Stimulated activated CD4-positive, alpha-beta T cell treated with anti-CD3 and anti-CD28 coated beads, Interleukin-1b, Interleukin-23, amount 100 ng/mL, for 1 hour (primary cell): ENCODE measurements at regions not wholly inside any gene's neighbourhood (a gene's known extent, or its start where the extent isn't known, plus 50 kb on each side); places are given as distances from the start of the nearest gene placed in this dataset.

ENCODE experiments used
- DNase-seq, 2 donors: peaks; one replicate each; pipeline ENCODE4 v3.0.0-alpha.2; 2020; ENCODE audit warnings: low read depth in 2 of 2

DNA sequence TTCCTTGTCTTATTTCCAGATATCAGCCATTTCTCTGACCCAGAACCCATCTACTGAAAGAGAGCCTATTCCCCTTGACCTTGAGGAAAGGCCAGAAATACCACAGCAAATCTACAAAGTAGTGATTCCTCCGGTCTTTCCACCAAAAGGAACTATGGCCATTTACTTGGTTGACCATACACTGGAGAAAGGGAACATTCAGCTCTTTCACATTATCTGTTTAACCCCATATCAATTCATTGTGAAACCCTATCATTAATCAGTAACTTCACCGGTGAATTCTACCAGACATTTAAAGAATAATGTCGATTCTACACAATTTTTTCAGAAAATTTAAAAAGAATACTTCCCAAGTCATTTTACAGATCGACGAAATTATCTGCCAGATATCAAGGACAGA, 265.7 kb upstream of the CLEC14A start:
- no peak for DNase-seq

DNA sequence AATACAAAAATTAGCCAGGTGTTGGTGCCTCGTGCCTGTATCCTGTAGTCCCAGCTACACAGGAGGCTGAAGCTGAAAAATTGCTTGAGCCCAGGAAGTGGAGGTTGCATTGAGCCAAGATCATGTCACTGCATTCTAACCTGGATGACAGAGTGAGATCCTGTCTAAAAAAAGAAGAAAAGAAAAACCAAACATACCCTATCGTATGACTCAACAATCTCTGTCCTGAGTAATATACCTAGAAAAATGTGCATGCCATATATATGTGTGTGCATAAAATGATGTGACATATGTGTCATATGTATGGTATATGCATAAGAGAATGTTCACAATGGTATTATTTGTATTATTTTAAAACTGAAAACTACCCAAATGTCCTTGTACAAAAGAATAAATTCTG, 261.5 kb upstream of the CLEC14A start:
- DNase-seq = no peak

DNA sequence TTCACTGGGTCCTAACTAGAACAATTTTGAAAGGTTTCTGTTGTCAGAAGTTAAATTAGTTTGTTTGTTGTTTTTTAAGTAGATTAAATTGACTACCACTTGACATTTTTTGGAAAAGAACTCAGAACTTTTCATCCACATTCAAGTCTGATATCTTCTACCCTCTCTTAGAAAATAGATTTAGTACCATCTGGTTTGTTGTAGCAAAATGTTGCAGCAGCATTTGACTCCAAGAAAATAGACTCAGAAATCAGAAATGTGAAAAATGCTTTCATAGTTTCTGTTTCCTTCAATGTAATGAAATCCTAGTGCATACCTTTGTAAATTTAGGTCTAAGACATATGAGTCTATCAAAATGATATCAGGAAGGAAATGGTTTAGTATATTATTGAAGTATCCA, 256.3 kb upstream of the CLEC14A start:
- no peak for DNase-seq

DNA sequence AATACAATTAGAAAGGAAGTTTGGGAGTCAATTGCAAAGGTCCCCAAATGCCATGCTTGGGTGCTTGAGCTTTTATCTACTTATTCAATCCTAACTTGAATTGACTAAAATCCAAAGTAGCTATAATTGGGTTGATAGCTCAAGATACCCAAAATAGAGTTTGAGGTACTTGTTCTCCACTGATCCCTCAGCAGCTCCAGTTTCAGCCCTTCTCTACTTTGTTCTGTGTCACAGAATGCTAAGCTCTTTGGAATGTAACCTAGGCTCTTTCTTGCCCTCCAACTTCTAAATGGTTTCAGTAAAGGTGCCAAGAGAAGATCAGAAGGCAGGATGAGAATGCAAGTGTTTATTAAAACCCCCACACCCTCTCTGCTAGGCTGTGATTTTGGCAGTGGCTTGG, 251.4 kb upstream of the CLEC14A start:
- DNase-seq = no peak

DNA sequence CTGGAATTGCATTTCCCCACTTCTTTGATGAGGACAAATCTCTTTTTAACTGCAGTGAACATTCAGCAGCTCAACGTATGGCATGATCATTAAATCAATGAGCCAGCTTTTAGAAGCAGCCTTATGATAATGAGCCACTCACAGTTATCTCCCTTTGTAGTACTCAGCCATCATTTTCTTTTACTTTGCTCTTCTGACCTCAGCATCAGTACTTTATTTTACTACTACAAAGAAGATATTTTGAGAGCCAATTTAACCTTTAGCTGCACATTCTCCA, 250.0 kb upstream of the CLEC14A start:
- no peak for DNase-seq

DNA sequence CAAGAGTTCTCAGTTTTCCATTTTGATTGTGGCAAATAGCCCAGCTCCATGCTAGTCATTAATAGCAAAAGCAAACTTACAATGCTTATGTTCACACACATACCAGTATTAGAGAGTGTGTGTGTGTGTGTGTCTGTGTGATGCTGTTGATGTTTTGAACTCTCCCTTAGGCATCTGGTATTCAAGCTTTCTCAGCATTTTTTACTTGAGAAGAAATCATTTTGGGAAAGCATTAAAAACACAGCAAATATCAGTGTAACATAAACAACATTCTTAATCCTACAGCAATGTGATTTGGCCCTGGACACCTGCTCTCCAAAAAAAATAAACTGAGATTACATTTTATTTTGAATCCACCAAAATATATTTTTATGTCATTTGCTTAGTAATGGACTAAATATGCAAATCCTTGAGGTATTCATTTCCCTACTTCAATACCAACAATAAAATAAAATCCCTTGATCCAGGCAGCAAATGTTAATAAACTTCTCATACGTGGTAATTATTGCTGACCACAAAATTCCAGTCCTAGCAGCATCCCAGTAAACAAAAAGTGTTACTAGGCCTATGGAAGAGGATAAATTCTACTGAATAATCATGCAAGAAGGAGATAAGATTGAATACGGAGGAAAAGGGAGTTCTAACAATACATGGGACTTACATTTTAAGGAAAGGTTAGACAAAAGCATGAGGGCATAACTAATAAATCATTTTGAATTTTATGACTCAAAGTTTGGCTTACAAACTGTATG, 249.5 kb upstream of the CLEC14A start:
- no peak for DNase-seq

DNA sequence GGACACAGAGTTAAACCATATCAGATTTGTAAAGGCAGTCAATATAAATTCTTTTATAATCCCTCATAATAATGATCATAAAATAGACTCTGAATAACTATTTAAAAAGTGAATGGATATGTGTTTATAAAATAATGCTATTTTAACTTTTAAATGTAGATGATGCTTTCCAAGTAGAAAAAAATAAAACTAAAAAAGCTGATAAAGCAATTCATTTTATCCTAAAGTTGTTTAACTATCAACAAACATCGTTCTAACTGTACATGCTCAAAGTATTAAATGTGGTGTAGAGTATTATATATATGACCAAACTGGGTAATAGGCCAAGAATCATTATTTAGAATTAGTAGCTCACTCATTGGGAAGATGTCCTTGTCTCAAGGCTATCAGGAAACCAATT, 248.3 kb upstream of the CLEC14A start:
- DNase-seq = no peak

DNA sequence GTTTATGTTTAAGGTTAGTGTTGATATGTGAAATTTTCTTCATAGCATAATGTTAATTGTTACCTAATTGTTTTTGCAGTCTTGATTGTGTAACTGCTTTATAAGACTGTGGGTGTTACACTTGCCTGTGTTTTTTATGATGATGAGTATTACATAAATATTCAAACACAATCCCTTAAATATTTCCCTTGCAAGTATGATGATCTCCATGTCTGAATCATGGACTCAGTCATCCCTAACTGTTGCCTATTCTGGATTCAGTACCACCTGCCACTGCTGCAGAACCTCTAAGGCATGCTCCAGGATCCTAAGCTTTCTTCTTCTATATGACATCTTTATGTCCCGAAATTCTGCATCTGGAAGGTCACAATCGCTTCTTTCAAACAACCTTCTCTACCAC, 246.3 kb upstream of the CLEC14A start:
- no peak for DNase-seq

DNA sequence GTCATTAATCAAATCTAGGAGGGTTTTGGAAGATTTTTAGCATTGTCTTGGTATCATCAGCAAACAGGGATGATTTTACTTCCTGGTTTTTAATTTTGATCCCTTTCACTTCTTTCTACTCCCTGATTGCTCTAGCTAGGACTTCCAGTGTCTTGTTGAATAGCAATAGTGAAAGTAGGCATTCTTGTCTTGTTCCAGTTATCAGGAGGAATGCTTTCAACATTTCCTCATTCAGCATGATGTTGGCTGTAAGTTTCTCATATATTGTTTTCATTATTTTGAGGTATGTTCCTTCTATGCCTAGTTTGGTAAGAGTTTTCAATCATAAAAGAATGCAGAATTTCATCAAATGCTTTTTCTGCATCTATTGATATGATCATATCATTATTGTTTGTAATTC, 244.2 kb upstream of the CLEC14A start:
- no peak for DNase-seq

DNA sequence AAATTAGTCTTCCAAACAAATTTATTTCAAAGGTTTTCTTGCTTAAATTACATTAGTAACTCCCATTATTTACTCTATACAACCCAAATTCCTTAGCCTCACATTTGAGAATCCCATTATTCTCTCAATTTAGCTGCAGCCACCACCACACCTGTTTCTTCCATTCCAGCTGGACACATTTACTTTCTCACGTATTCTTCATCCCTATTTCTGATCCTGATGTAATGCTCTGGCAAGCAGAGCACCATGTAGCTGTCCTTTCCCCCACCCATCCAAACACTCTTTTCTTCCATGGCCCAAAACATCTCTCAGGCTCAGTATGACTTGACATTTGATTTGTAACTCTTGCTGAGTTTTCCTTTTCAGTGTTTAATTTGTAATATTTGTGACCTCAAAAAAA, 240.2 kb upstream of the CLEC14A start:
- no peak for DNase-seq

DNA sequence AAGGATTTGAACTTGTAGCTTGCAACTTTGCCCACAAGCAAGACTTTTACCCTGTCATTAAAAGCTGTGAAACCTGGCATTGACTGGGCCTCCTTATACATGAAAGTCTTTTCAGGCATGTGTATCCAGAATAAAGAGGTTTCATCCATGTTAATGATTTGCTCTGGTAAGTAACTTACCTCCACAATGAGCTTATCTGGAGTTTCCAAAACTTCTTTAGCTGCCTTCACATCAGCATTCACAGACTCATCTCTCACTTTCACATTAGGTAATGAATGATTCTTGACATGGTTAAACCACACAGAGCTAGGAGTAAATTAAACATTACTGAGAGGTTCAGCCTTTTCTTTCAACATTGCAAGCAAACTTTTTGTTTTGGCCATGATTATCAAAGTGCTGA, 234.4 kb upstream of the CLEC14A start:
- no peak for DNase-seq

DNA sequence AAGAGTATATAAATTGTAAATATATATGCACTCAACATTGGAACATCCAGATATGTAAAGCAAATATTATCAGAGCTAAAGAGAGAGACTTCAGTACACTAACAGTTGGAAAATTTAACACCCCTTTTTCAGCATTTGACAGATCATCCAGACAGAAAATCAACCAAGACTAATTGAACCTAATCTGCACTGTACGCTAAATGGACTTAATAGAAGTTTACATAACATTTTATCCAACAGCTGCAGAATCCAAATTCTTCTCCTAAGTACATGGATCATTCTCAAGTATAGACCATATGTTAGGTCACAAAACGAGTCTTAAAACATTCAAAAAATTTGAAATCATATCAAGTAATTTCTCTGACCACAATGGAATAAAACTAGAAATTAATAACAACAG, 229.1 kb upstream of the CLEC14A start:
- DNase-seq = no peak

DNA sequence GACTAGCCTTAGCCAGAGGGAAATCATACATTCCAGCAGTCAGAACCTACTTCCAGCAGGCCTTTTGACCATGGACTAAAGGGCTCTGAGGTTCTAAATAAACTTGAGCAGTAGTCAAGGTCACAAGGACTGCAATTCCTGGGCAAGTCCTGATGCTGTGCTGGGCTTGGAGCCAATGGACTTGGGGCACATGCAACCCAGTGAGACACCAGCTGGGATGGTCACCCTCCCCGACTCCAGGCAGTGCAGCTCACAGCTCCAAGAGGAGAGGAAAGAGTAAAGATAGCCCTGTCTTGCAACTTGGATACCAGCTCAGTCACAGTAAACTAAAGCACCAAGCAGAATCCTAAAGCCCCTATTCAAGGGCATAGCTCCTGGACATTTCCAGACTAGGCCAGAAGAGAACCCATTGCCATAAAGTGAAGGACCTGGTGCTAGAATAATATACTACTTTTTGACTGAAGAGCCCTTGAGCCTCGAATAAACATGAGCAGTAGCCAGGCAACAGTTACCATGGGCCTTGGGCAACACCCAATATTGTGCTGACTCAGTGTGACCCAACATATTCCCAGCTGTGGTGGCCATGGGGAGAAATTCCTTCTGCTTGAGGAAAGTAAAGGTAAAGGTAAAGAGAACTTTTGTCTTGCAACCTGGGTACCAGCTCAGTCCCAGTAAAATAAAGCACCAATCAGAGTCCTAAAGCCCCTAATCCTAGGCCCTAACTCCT, 226.2 kb upstream of the CLEC14A start:
- no peak for DNase-seq

DNA sequence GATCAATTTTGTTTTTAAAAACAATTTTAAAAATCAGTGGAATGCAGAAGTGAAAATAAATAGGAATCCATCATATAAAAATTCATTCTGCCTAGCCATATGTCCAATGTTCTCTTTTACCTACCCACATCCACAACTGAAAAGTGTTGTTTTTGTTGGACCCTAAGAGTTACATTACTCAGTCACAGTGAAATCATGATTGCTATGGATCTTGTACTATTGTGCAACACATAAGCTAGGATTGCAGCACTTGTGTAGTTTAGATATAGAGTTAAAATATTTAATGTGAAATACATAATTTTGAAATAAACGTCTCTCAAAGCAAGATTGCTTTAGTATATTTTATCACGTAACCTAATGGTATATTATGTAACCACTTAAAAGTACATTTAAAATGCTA, 213.3 kb upstream of the CLEC14A start:
- no peak for DNase-seq

DNA sequence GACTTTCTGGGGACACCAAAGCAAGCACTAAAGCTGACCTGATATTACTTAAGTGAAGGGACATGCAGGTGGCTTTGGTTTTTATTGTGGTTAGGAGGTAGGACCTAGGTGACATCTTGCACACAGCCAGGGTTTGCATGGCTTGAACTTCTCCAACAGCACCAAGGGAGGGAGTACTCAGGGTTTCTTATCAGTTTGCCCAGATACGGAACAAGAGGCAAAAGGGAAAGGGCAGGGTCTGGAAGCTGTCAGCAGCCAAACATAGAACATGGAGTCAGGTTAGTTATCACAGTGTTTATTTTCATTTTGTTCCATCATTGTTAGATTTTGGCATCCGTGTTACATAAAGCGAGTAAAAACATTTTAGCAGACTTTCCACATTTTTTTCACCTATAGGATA, 186.3 kb upstream of the CLEC14A start:
- no peak for DNase-seq

DNA sequence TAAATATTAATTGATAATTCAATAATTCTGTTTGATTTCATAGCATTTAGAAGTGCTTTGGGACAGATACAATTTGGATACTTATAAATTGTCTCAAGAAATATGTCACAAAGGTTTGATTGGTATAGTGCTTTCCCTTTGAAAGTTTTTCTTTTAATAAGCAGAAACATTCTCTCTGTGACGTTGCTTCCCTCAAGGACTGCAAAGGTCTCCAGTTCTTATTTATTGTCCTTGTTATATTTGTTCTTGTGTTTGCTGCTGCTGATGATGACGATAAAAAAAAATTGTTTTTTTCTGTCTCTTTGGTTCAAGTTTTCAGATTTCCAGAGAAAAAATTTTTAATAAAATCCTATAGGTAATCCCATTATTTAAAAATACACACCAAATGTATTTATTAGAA, 176.3 kb upstream of the CLEC14A start:
- no peak for DNase-seq

DNA sequence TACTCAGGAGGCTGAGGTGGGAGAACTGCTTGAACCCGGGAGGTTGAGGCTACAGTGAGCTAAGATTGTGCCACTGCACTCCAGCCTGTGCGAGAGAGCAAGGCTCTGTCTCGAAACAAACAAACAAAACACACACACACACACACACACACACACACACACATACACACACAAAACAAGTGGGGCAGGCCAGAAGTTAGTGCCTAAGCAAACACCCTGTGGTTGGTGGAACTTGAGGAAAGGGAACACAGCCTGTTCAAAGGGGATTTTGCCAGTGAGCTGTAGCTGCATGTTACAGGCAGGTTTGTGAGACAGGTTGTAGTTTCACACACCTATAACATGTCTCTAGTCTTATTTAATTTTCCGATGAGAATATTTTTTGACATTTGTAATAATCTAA, 175.3 kb upstream of the CLEC14A start:
- no peak for DNase-seq

DNA sequence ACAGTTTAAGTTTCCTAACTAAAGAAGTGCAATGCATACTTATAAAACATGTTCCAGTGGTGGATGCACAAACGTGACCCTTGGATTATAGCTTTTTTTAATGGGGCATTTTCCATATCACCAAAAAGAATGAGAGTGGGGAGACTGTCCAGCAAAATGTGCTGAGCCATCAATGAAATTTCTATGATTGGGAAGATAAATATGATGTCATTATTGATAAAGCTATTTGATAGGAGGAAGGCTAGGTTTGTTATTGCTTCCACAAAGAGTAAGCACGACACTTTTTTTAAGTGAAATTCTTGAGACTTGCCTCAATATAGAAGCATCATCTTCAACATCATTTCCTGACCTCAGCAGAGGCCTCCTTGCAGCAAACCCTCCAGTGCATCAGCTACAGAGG, 174.6 kb upstream of the CLEC14A start:
- no peak for DNase-seq

DNA sequence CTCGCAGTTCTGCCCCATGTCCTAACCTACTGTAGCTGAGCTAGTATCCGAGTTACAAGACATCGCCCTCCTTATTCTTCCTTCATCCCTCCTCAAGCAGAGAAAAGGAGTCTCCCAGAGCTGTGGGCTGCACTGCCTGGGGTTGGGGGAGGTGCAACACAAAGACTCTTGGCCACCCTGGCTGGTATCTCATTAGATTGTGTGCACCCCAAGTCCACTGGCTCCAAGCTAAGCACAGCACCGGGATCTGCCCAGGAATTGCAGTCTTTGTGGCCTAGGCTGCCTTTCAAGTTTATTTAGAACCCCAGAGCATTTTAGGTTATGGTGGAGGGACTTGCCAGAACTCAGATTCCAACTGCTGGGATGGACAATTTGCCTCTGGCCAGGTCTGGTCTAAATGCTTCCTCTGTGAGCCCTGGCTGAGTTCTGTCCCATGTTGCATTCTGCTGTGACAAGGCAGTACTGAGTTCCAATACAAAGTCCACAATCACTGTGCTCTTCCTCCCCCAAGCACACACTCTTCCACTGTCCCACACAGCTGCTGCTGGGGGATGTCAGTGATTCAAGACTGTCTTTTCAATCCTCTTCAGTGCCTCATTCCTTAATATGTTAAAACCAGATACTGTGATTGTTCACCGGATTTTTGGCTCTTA, 169.6 kb upstream of the CLEC14A start:
- DNase-seq = no peak

DNA sequence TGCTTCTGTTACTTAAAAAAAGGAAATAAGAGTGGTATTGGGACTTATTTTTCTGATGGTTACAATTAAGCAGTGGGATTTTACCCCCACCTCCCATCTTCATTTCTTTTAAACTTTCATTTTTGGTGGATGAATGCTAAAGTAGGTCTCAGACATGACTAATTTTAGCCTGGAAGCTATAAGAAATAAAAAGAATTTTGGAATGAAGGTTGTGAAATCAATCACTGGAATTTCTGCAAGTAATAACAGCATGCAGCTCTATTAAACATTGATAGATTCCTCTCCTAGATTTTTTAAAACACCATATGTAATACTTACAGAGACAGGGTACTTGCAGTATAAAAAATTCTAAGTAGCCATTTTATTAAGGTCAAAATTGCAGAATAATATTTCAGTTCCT, 164.2 kb upstream of the CLEC14A start:
- DNase-seq = no peak

DNA sequence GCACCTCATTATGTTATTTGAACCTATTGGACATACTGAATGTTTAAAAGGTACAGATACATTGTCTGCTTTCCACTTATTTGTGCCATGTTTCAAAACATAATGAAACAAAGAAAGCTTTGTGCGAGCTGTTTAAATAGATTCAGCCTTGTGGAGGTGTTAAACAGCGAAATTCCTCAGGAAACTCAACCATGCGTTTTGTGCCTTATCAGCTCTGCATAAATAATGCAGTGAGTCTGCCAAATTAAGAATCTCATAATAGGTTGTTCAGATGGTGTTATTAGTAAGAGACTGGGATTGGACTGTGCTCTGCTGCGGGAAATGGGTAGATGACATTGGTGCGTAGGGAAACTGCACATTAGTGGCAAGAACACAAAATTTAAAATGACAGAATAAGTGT, 163.7 kb upstream of the CLEC14A start:
- no peak for DNase-seq

DNA sequence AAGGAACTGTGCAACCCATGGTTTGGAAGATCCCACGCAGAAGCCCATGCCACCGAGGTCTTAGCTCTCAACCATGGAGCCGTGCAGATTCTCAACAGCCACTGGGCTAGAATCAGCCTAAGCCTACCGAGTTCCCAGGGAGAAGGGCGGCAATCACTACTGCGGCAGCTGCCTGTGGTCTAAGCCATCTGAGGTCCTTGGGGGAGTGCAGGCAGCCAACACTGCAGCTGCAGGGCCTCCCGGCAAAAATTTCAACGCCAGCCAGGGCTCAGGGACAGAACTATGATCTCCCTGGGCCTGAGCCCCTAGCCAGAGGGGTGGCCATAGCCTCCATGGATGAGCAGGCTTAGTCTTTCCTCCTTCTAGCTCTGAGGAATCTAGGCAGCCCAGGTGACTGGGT, 156.8 kb upstream of the CLEC14A start:
- no peak for DNase-seq

DNA sequence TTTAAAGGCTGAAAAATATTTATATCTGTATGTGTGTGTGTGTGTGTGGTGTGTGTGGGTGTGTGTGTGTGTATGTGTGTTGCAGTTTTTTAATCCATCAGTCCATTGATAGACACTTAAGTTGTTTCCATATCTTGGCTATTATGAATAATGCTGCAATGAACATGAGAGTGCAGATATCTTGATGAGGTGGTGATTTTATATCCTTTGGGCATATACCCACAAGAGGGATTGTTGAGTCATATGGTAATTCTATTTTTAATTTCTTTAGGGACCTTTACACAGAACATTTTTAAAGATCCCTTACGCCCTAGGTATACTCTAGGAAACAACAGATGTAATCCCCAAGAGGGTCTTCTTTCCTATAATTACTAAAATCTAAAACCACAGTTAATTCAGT, 154.5 kb upstream of the CLEC14A start:
- no peak for DNase-seq
